HG03196 (cell line): ENCODE measurements at regions not wholly inside any gene's neighbourhood (a gene's known extent, or its start where the extent isn't known, plus 50 kb on each side); places are given as distances from the start of the nearest gene placed in this dataset.

ENCODE experiments used
- ATAC-seq: cut with Tn5 transposase; IDR thresholded peaks from one replicate; pipeline ENCODE4 v1.9.1; 2021; ENCODE audit not compliant: unreplicated experiment

DNA sequence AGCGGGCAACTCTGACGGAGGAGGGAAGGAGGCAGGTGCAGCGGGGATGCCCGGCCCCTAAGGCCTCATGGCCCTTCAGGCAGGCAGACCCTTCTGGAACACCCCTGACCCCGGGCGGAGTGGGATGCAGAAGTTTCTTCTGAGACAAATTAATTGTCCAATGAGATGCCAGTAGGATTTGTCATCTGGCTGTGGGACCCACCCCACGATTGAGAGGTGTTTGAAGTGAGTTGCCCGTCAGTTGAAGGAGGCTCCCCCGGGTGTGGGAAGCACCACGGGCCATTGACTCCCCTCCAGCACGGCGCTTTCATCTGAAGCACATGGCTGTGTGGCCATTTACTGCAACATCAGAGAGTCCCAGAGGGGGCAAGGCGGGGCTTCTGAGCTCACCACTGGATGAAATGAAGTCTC, 527.8 kb downstream of the BRD1 start:
- ATAC-seq, result no peak

GRCh38 chr22:49298834-49299750, 528.6 kb downstream of the BRD1 start:
- ATAC-seq, result no peak

DNA sequence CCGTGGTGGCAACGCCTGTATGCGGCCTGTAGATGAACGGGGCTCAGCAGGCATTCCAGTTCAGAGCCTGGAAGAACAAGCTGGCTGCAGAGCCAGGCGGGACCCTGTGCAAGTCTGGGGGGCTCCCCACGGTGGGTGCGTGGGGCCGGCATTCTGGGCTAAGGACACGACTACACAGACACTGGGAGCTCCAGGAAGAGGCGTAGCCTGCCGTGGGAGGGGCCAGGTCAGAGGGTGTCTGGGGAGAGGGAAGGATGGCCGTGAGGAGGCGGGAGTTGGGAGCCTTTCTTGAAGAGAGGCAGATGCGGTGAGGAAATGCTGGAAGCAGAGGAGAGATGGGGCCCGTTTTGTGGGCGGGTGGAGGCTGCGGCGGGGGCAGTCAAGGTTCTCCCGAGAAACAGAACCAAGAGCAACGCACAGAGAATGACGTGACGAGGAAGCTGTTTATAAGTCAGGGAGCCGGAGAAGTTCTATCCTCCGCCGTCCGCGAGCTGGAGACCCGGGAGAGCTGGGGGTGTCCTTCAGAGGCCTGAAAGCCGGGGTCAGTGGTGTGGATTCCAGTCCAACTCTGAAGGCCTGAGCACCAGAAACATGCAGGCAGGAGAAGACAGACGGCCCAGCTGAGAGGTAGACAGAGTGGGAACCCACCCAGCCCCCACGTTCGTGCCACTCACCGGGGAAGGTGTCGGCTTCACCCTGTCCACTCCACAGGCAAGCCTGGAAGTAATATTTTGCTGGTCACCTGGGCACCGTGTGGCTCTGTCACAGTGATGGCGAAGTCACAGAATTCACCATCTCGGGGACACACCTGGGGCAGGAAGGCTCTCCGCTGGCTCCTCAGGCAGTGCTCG, 529.6 kb downstream of the BRD1 start:
- no peak for ATAC-seq

DNA sequence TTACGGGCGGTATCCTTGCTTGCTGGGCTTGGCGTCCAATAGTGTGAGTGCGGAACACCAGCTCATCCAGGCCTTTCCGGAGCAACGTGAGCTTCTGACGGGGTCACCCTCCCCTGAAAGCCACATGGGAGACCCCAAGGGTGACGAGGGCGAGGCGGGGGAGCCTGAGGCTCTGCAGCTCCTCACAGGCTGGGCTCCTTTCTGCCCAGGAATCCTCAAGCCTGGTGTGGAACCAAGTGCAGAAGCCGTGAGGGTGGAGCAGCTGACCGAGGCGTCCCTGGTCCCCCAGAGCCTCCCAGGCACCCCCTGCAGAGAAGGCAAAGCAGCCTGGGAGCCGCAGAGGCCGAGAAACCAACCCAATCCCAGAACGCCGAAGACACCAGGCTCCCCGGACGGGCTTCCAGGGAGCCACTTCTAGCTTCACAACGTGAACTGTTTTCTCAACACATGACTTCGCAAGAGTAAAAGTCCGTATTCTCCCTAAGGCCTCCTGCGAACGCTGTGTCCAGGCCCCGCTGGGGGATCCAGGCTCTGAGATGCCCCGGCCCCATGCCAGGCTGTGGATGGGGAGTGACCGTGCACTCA, 530.3 kb downstream of the BRD1 start:
- no peak for ATAC-seq

- no peak for ATAC-seq
Measured at GRCh38 chr22:49296561-49296960, 531.1 kb downstream of the BRD1 start.

DNA sequence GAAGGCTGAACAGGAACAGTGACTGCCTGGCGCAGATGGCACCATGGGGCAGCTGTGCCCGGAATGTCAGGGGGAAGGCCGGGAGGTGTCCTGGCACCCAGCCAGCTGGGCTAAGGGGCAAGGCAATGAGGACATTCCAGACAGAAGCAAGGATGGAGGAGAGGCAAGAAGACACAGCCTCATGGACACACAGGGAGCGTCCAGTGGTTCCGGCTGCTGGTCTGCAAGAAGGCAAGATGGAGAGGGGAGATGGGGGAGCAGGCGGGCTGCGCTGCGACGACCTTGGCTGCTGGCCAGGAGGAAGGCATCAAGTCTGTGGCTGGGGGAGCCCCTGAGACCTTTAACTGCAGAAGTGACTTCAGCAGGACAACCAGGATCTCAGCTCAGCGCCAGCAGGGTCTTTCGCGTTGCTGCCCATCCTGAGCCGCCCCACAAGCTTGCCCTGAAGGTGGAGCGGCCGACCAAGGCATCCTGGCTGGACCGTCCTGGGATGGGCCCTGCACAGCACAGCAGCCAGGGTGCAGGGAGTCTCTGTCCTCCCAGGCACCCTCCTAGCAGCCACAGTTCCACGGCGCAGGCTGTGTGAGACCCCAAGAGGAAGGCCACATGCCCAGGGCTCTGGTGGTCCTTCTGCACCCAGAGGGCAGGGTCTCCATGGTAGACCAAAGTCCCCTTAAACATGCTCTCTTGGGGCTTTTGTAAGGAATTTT, 531.7 kb downstream of the BRD1 start:
- no peak for ATAC-seq

GRCh38 chr22:49295465-49295743, 532.3 kb downstream of the BRD1 start:
- ATAC-seq, result no peak

- no peak for ATAC-seq
Measured at GRCh38 chr22:49294656-49295464, 532.8 kb downstream of the BRD1 start.

GRCh38 chr22:49292909-49293308, 534.8 kb downstream of the BRD1 start:
- ATAC-seq, result no peak

- ATAC-seq, result no peak
Measured at GRCh38 chr22:49291781-49292180, 535.9 kb downstream of the BRD1 start.

GRCh38 chr22:49291169-49291568, 536.5 kb downstream of the BRD1 start:
- ATAC-seq, result no peak

- no peak for ATAC-seq
Measured at GRCh38 chr22:49290711-49291110, 537.0 kb downstream of the BRD1 start.

- no peak for ATAC-seq
Measured at GRCh38 chr22:49289822-49290679, 537.6 kb downstream of the BRD1 start.

DNA sequence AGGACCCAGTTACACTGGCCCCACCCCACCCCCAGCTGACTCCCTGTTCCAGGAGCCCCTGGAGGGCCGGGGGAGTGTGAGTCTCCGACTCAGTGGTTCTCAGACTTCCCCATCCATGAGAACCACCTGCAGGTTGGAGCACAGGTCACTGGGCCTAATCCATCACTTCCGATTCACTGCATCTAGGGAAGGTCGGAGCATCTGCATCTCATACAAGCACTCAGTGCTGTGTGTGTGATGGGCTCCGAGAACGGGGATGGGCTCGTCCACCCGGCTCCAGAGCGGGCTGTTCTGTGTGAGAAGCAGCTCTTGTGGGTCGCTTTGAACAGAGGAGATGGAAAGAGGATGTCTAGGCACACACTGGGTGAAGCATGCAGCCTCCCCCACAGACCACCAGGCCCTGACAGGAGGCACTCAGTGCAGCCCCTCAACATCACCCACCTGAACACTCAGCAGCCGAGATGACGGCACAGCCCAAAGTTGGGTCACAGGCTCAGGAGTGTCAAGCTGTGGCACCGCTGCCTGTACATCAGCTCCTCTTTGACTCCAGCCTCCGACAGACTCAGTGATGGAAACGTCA, 541.4 kb downstream of the BRD1 start:
- ATAC-seq, result no peak

GRCh38 chr22:49284931-49285330, 542.7 kb downstream of the BRD1 start:
- no peak for ATAC-seq

- ATAC-seq, result no peak
Measured at GRCh38 chr22:49284056-49284784, 543.5 kb downstream of the BRD1 start.

GRCh38 chr22:49282596-49282995, 545.1 kb downstream of the BRD1 start:
- ATAC-seq, result no peak
